HG03060 (cell line): ENCODE measurements at regions not wholly inside any gene's neighbourhood (a gene's known extent, or its start where the extent isn't known, plus 50 kb on each side); places are given as distances from the start of the nearest gene placed in this dataset.

ENCODE experiments used
- ATAC-seq: cut with Tn5 transposase; IDR thresholded peaks from one replicate; pipeline ENCODE4 v1.9.1; 2021; ENCODE audit warnings: low read depth, moderate number of reproducible peaks; ENCODE audit not compliant: unreplicated experiment

DNA sequence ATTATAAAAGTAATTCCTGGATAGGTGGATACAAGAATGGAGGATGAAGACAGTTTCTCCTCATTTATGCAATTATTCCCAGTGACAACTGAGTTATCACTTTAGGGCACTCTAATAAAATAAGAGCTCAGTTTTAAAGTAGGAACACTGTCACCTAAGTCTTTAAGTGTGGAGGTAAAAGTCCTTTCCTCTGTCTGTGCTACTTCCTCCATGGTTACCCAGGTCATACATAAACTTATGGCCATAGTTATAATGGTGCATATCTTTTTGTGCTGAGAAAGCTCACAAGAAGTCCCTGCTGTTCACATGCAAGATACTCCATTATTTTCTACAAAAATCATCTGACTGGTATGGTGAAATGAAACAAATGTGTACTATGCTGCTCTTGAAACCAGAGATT, 1093.6 kb downstream of the IGSF11 start:
- no peak for ATAC-seq

DNA sequence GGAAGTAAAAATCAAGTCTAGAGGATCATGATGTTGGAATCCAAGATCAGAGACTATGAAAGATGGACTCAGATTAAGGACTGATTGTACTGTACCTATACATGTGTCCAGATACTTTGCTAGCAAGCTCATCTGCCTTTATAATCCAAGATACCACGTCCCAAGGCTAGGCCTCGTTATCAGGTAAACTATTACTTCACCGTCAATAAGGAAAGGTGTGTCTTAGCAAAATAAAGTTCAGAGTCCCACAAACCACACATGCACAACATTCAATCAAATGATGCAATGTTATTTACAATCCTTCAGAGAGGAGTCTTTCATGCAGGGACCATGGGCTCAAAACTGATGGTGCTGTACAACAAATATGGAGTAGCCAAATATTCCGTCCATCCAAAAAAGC, 1092.9 kb downstream of the IGSF11 start:
- ATAC-seq, result no peak

DNA sequence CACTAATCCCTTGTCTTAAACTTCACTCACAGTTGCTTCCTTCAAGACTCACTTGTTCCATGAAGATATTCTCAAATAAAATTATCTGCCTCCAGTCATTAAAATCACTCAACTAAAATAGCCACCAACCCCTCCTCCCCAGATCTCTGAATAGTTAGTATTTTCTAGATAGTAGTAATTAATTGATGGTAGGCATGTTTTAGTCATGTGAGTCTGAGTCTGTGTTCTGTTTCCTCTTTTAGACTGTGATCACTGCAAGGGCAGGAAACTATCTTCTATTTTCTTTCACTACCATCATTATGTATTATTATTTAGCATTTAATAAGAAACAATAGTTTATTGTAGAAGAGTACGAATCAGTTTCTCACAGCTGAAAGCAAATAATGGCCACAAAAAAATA, 1080.5 kb downstream of the IGSF11 start:
- ATAC-seq, result no peak

DNA sequence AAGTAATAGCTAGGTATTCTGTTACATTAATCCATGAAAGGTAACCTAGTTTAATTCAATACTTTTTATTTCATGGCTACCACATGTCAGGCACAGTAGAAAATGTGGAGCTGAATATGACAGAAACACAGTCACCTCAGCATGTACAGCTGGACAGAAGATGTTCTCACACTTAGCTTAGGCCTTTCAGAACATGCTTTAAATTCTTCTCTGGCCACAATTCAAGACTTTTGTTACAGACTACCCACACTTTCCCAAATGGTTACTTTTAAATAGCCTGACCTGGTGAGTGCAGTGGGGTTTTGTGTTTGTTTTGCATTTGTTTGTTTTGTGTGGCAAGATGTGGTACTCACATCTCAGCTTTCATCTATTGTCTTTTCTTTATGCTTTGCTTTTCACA, 1079.5 kb downstream of the IGSF11 start:
- no peak for ATAC-seq

DNA sequence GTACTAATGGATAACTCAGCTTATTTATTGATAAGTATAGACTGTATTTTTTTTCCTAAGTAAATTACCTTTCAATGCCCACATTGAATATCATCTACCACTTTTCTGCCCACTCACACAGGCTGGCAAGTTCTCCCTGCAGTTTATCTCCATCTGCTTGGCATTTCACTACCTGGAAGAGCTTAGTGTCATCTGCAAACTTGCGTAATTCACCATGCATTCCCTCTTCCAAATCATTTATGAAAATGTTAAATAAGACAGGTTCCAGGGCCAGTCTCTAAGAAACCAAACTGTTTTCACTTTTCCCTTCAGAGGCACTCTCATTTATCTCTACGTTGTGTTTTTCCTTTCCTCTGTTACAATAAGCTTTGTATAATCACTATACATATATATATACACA, 1076.6 kb downstream of the IGSF11 start:
- ATAC-seq, result no peak

DNA sequence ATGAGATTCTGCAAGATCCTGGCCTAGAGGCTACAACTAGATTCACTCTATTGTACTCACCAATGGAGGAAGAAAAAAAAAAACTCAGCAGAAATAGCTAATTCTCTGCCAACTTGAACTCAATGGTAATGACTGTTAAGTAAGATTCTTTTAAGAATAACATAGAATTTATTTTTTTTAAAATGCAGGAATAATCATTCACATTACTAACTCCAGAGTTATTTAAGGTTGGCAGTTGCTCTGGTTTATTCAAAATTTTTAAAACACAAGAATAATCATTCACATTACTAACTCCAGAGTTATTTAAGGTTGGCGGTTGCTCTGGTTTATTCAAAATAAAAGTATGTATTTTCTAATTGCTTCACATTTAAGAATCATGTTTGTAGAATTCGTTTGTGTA, 1071.9 kb downstream of the IGSF11 start:
- no peak for ATAC-seq

DNA sequence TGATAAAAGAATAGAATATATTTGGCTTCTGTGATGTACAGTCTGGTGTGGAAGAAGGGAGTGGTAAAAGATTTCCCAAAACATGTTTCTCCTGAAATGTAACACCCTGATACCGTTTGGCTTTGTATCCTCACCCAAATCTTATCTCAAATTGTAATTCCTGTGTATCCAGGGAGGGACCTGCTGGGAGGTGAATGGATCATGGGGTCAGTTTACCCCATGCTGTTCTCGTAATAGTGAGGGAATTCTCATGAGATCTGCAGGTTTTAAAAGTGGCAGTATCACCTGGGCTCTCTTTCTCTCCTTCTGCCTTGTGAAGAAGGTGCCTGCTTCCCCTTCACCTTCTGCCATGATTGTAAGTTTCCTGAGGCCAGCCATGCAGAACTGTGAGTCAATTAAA, 1070.8 kb downstream of the IGSF11 start:
- ATAC-seq, result no peak

DNA sequence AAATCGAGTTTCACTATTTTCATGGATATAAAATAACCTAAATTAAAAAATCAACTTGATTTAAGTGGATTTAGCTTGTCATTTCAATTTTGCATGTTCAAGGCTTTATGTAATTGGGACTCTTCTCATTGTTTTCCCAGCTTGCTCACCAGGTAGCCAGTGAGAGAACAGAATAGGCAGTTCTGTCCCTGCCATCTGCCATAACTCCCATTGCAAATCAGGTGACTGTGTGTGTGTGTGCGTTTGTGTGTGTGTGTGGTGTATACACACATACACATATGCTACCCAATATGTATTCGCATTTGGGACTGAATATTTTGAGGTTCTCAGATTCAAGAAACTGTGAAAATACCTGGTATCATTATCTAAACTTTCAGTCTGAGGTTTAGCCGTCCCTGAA, 1069.8 kb downstream of the IGSF11 start:
- no peak for ATAC-seq

DNA sequence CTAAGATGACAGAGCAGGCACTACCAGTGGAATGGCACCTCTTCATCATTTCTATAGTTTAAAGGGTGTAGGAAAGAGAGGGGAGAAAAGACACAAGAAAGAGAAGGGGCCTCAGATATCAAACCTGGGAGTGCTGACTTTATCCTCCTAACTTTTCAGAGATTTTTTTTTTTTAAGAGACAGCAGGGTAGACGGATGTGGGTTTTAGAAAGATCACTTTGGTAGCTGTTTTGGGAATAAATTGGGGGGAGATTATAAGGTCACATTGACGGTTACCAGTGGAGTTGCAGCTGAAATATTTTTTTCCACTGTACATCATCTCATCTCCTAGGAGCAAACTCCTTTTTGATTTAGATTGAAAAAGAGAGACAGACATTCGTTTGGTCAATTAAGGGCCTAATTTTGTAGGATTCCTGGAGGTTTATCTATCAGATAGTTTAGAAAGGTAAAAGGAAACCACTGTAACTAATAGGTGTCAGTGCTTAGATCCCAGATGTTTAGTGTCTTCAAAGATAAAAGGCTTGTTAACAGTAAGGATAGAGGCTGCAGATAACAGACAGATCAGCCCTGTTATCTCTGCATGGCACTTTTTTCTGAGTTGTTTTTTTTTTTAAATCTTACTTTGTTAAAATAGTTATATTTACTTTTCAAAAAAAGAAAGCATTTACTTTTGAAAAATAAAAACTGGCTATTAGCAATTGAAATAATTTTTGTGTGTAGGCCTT, 1057.0 kb downstream of the IGSF11 start:
- no peak for ATAC-seq

DNA sequence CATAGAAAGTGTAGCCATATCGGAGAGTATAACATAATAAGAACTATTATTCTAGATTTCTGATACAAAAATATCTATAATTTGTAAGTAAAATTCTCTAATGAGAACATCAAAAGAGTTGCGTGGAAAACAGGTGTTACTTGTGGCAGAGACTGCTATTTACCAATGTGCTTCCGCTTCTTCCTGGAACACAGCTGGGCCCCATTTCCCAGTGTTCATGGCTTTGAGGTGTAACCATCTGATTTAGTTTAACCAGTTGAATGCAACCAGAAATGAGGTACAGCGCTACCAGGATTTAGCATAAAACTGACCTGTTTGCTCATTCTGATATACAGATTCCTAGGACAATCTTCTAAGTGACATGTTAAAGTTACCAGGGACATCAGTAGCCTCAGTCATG, 1055.2 kb downstream of the IGSF11 start:
- ATAC-seq, result no peak

DNA sequence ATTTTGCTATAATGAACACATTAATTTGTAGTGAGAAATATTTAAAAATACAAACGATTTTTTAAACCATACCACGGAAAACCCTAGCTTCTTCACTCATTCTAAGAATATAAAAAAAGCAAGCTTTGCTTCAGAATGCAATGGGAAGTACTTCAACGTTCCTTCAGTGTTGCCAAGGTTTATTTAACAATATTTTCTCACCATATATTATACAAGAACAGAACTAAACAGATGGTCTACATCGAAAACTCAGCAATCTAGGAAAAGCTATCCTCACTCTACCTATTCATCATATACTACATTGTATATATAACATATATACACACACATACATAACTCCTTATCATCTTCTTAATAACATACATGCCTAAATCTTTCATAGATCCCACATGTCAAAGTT, 1047.4 kb downstream of the IGSF11 start:
- ATAC-seq, result no peak

DNA sequence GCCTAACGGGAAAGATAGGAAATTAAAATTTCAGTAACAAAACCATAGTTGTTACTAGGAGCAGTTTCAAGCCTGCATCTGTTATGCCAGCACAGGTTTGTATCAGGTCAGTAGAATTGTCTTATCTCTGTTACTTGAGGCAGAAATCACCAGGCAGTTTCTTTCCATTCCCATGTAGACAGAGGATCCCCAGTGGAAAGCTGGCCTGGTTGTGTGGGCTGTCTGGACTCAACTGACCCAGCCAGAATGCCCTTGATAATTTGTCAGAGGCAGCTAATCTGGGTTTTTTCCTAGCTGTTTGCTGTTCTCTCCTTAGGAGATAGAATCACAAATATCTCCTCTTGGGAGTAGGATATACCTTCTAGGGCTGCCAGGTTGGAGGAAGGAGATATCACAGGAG, 1044.7 kb downstream of the IGSF11 start:
- ATAC-seq, result no peak

DNA sequence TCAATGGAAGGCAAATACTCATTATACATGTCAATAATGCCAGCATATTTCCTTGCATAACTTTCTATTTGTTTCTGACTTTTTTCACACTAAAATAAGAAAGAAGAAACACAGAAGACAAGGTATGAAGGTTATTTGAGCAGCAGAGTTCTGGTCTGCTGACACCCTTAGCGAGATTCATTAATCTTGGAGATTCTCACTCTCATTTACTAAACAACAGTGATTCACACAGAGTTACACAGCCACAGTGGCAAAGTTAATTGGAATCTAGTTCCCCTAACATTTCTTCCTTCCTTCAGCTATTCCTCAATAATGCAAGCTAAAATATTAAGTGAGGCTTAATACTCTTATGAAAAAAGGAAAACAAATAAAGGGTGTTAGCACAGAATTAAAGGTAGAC, 1044.0 kb downstream of the IGSF11 start:
- no peak for ATAC-seq

DNA sequence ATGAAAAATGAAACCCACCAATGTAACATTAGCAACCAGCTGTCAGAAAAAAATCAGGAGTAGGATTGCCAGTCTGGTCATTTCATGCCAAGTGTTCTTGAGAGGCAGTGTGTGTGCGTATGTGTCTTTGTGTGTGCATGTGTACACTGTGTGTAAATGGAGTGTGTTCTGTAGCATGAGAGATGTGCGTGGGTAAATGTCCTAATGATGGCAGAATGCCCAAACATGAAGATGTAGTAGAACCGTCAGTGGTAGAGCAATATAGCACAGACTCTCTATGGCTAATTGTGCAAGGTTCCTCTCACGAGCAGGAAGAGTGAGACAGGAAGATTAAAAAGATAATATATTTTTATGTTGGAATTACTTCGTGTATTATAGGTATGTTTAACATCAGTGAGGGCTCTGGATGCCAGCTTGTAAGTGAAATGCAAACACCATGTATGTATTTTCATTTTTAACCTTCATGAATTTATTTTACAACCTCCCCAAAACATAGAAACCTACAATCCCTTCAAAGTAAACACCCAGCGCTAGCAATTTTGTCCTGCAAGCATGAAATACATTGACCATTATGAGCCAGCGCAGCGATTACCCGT, 1038.7 kb downstream of the IGSF11 start:
- no peak for ATAC-seq

DNA sequence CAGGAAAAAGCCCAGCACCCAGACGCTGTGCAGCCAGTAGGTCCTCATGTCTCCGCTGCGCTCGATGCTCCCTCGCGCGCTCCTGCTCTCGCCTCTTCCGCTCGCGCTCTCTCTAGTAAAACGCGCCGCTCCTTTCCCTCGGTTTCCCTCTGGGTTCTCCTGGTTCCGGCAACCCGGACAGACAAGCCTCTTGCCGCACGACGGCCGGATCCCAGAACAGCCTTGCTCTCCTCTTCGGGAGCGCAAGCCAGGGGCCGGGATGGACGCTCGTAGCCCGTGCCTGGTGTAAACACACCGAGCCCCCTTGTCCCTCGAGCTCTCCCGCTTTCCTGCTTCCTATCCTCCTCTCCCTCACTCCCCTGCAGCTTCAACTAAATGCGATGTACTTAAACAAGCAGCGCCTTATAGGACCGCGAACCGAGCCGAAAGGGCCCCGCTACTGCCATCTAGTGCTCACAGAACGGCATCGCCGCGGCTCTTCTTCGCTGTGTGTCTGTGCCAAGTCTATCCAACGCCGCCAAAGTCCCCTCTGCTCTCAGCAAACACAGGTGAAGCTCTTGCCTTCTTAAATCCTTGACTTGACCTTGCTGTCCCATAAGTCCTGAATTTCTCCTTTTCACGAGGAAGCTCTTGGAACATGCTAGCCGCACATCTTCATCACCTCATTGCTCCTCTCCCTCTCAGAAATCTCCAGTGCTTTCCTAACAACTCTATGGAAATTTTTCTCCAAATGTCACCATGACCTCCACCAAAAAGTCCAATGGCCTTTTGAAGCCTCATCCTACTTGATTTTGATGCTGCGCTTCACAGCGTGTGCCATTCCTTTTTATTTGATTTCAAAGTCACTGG, 1037.2 kb downstream of the IGSF11 start:
- peak; percentile 88 for ATAC-seq

DNA sequence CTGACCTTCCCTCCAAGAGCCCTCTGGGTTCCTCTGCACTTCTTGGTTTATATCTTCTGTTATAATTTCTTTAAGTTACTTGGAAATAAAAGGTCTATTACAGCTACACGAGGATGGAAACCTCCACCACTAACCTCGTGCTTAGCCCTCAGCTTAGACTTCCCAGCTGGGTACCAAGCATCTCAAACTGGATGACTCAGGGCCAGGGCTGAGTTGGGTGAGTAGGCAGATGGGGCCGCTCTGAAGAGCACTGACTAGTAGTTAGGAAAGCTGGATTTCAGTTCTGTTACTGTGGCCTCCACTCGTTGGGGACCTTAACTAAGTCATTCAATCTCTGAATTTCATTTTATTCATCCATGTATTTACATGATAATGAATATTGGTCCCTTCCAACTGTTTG, 1036.6 kb downstream of the IGSF11 start:
- ATAC-seq, result no peak

DNA sequence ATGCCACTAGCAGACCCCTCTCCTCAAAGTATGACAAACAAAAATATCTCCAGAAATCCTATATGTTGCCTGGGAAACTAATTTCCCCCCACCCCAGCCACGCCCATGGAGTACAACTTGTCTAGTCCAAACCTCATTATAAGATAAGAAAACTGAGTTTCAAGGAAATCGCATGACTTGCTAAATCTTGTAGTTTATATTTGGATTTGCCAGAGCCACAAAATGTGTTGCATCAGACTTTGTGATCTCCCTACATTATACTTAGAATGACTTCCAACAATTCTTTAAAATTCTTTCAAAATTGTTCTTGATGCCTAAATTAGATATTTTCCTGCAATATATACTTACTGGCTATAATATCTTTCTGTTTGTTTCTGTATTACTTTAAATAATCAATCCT, 1034.4 kb downstream of the IGSF11 start:
- no peak for ATAC-seq

DNA sequence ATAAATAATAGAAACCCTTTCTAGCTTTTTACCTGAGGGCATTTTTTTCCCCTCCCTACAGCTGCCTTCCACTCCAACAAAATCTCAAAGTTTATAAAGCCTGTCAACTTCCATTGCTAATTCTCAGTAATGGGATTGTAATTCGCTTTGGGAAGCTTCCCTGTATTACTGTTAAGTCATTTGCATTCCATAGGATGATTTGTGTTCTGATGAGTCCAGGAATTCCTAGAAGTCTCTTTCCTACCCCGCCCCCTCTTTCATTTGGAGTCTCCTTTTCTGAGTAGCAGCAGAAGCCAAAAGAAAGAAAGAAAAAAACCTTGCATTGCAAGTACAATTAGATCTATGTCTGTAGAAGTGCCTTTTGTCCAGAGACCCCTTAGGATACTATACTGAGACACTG, 1033.3 kb downstream of the IGSF11 start:
- ATAC-seq, result no peak

DNA sequence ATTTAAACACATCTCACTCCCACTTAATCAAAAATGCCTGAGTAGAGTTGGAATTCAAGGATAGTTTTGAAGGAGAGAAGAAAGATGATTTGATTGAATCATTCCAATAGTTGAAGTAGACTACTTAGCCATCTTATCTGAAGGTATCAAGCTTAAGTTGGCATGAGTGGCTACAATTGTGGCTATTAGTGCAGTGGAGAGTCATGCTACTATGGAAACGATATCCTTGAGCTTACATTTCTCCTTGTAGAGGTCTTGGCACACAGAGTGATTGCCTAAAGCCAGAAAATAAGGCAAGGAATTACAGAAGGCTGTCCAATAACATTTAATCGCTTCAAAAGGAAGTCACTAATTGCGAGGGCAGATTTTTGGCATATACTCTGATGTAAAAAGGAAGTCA, 1022.7 kb downstream of the IGSF11 start:
- no peak for ATAC-seq

DNA sequence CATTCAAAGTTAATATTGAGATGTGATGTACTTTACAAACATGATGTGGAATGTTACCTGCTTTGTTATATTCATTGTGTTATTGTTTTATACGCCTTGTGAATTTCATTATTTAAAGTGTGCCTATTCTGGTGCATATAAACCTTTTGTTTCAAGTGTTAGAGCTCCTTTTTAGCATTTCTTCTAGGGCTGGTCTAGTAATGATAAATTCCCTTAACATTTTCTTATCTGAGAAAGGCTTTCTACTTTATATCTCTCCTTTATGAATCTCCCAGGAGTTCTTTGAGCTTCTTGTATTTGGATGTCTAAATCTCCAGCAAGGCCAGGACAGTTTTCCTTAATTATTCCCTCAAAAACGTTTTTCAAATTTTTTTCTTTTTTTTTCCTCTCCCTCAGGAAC, 1005.6 kb downstream of the IGSF11 start:
- no peak for ATAC-seq

DNA sequence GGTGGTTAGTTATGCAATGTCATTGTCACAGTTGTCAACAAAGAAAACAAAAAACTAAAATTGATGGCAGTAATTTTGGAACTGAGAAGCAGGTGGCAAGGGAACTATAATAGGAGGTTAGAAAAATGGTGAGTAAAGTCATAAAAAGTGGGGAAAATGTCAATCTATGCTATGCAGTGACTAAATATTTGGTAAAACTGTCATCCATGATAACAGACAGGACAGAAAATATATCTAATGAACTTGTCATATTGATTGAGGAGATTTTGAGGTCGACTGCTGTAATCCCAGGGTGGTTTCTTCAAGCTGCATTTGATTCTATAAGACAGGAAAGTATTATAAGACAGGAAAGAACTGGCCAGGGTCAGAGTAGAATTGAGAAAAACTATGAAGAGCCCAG, 998.4 kb downstream of the IGSF11 start:
- no peak for ATAC-seq

DNA sequence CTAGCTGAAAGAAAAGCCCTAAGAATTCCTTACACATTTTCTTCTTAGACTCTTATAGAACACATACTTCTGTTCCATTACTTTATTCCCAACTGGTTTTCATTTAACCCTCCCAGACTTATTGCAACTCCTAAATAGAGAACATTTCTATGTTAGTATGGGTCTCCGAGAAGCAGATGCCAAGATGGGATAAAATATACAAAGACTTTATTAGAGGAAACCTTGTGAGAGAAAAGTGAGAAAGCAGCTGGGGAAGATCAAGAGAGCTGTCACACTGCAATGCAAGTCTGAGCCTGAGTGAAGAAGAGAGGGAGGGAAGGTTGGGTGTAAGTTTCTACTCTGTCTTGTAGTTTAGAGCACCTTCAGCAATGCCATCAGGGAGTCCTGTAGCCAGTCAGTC, 979.3 kb downstream of the IGSF11 start:
- ATAC-seq, result no peak
